Lower lobe of right lung (tissue), 2 donors: ENCODE measurements at regions not wholly inside any gene's neighbourhood (a gene's known extent, or its start where the extent isn't known, plus 50 kb on each side); places are given as distances from the start of the nearest gene placed in this dataset.
"Not testable (repeated sequence)": the region's sequence is repeated elsewhere in the genome, so short reads cannot be mapped to it uniquely, and the experiment has no call there.

Source experiments
- ATAC-seq, 2 donors: fragments of 200-7000 bp; cut with Tn5 transposase; one replicate each; pipeline ENCODE4 v1.9.1; 2020 to 2022; ENCODE audit warnings: mild to moderate bottlenecking in 2 of 2, moderate library complexity in 2 of 2
- DNase-seq: peaks from one replicate; pipeline ENCODE4 v3.0.0-alpha.2; 2020
- H3K27ac ChIP-seq: fragments of 200-600 bp; one replicate; pipeline ENCODE4 v1.8.0; 2022
- H3K27me3 ChIP-seq: fragments of 200-600 bp; one replicate; pipeline ENCODE4 v1.8.0; 2022; ENCODE audit warnings: low read depth
- H3K36me3 ChIP-seq: fragments of 200-600 bp; one replicate; pipeline ENCODE4 v1.8.0; 2022; ENCODE audit warnings: mild to moderate bottlenecking
- H3K4me1 ChIP-seq: fragments of 200-600 bp; one replicate; pipeline ENCODE4 v1.8.0; 2022
- H3K4me3 ChIP-seq: fragments of 200-600 bp; one replicate; pipeline ENCODE4 v1.8.0; 2022; ENCODE audit warnings: mild to moderate bottlenecking
- H3K9me3 ChIP-seq: fragments of 200-600 bp; one replicate; pipeline ENCODE4 v1.8.0; 2022
- intact Hi-C: fragments of 100-400 bp; cut with DNase I; formaldehyde crosslinking; loops from one replicate; pipeline ENCODE4 v1.11.0; 2022
- TF ChIP-seq, protein P1 (sequence below): fragments of 200-600 bp; IDR thresholded peaks from one replicate; pipeline ENCODE4 v1.8.0; 2022; ENCODE audit warnings: antibody characterized with exemption, mild to moderate bottlenecking
- donor health status: DM: no; HTN: yes; CAD: no; lungs with severe emphysema.

DNA sequence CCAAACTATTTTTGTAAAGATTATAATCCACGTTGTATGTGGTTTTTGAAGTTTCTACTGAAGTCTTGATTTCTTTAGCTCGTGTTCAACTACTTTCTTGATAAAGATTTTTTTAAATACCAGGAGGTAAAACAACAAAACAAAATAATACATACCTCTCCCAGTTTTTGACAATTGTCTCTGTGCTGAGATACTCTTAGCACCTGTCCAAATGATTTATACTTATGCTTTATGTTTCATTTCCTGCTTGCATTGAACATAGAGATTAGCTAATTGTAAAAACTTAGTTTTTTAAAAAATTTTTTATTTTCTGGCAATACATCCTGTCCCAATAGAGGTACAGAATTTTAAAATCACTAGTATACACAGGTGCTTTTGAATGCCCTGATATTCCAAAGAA lies 506.9 kb upstream of the ADGRB3 start:
- intact Hi-C loops = no loop called here
- Histone ChIP-seq H3K9me3 (peaks cover 4% of the 10 kb centered on the region), H3K27ac (no peak overlapping the region), H3K4me3 (no peak overlapping the region), H3K4me1 (no peaks in the 10 kb centered on the region), H3K36me3 (no peaks in the 10 kb centered on the region), H3K27me3 (no peaks in the 10 kb centered on the region)
- no peak for ATAC-seq
- TF ChIP-seq, protein P1, sequence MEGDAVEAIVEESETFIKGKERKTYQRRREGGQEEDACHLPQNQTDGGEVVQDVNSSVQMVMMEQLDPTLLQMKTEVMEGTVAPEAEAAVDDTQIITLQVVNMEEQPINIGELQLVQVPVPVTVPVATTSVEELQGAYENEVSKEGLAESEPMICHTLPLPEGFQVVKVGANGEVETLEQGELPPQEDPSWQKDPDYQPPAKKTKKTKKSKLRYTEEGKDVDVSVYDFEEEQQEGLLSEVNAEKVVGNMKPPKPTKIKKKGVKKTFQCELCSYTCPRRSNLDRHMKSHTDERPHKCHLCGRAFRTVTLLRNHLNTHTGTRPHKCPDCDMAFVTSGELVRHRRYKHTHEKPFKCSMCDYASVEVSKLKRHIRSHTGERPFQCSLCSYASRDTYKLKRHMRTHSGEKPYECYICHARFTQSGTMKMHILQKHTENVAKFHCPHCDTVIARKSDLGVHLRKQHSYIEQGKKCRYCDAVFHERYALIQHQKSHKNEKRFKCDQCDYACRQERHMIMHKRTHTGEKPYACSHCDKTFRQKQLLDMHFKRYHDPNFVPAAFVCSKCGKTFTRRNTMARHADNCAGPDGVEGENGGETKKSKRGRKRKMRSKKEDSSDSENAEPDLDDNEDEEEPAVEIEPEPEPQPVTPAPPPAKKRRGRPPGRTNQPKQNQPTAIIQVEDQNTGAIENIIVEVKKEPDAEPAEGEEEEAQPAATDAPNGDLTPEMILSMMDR = no peak
- no peak for DNase-seq

DNA sequence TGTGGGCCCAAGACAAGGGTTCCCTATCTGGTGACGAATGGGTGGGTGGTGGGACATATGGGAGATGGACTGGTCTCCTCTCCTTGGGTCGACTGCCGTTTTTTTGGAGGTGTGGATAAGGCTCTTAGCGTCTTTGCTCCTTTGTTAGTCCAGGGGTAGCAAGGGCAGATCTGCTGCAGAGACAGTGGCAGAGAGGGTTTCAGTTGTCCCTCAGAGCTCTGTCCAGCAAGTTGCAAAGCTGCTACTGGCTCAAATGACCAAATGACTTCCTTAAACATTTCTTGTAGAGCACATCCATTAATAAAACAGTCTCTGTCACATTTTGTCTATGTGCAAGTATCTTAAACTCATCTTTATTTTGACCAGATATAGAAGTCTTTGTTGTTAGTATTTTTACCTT lies 508.0 kb upstream of the ADGRB3 start:
- H3K4me3 ChIP-seq = no peak overlapping the region

DNA sequence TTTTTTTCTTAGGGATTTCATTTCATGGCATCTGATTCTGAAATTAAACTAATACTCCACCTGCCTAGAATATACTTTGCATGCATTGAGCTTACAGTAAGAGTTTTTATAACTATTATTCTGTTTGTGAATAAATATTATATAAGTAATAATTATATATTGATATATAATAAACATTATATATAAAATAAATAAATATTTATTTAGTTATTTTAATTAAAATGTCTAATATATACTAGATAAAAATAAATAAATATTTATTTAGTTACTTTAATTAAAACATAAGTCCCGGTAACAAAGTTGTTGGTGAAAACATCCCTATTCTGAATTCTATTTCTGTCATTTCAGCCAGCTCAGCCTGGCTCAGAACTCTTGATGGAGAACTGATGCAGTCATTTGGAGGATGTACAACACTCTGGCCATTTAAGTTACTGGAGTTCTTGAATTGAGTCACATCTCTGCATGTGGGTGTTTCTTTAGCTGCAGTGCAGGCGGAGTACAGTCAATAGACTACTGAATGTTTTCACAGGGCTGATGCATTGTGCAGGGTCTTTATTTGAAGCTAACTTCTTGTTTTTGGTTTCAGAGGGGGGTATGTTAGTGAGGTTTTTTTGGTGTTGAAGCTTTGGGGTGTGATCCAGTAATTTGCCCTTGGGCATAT lies 508.9 kb upstream of the ADGRB3 start:
- ATAC-seq (no peak), DNase-seq (no peak)
- no peak overlapping the region for H3K4me3 ChIP-seq
- H3K9me3 ChIP-seq = peaks cover 12% of the 10 kb centered on the region
- TF ChIP-seq, protein P1 = no peak
- H3K4me1 ChIP-seq = no peaks in the 10 kb centered on the region
- H3K27ac ChIP-seq = no peak overlapping the region
- intact Hi-C loops = no loop called here
- H3K27me3 ChIP-seq = no peaks in the 10 kb centered on the region
- H3K36me3 ChIP-seq = no peaks in the 10 kb centered on the region

More for the DNA sequence above, 508.0 kb upstream of the ADGRB3 start:
- H3K27ac ChIP-seq = no peak overlapping the region
- TF ChIP-seq, protein P1 = no peak
- no peaks in the 10 kb centered on the region for H3K36me3 ChIP-seq
- no peaks in the 10 kb centered on the region for H3K4me1 ChIP-seq
- peaks cover 12% of the 10 kb centered on the region for H3K9me3 ChIP-seq
- intact Hi-C loops = no loop called here
- no peak for ATAC-seq
- DNase-seq = no peak
- no peaks in the 10 kb centered on the region for H3K27me3 ChIP-seq

DNA sequence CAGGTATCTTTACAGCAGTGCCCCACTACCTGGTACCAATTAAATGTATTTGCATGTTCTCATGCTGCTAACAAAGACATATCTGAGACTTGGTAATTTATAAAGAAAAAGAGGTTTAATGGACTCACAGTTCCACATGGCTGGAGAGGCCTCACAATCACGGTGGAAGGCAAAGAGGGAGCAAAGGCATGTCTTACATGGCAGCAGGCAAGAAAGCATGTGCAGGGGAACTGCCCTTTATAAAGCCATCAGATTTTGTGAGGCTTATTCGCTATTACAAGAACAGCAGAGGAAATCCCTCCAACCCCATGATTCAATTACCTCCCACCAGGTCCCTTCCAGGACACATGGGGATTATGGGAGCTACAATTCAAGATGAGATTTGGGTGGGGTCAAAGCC lies 512.1 kb upstream of the ADGRB3 start:
- intact Hi-C loops, H3K27ac ChIP-seq, ATAC-seq, H3K27me3 ChIP-seq, DNase-seq, H3K36me3 ChIP-seq, H3K4me1 ChIP-seq, H3K4me3 ChIP-seq: not testable (repeated sequence)
- H3K9me3 ChIP-seq = peaks cover 12% of the 10 kb centered on the region

DNA sequence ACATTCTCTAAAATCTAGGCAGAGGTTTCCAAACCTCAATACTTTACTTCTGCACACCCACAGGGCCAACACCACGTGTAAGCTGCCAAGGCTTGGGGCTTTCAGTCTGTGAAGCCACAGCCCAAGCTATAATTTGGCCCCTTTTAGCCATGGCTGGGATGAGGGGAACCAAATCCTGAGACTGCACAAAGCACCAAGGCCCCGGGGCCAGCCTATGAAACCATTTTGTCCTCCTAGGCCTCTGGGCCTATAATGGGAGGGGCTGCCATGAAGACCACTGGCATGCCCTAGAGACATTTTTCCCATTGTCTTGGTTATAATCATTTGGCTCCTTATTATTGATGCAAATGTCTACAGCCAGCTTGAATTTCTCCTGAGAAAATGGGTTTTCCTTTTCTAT lies 513.0 kb upstream of the ADGRB3 start:
- Histone ChIP-seq H3K36me3 (no peaks in the 10 kb centered on the region), H3K27me3 (no peaks in the 10 kb centered on the region), H3K27ac (no peak overlapping the region), H3K9me3 (peaks cover 12% of the 10 kb centered on the region), H3K4me1 (no peaks in the 10 kb centered on the region), H3K4me3 (no peak overlapping the region)
- TF ChIP-seq, protein P1 = no peak
- DNase-seq (no peak), ATAC-seq (no peak)
- intact Hi-C loops = no loop called here

DNA sequence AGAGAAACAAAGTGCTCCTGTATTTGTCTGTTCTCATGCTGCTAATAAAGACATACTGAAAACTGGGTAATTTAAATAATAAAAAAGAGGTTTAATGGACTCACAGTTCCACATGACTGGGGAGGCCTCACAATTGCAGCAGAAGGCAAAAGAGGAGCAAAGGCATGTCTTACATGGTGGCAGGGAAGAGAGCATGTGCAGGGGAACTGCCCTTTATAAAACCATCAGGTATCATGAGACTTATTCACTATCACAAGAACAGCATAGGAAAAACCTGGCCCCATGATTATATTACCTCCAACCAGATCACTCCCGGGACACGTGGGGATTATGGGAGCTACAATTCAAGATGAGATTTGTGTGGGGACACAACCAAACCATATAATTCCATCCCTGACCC lies 514.1 kb upstream of the ADGRB3 start:
- H3K27me3 ChIP-seq, DNase-seq, intact Hi-C loops, H3K4me3 ChIP-seq, ATAC-seq, H3K27ac ChIP-seq, H3K4me1 ChIP-seq, H3K36me3 ChIP-seq: not testable (repeated sequence)
- H3K9me3 ChIP-seq = peaks cover 12% of the 10 kb centered on the region
